Large intestine (tissue), 3 donors: ENCODE measurements at regions not wholly inside any gene's neighbourhood (a gene's known extent, or its start where the extent isn't known, plus 50 kb on each side); places are given as distances from the start of the nearest gene placed in this dataset.

ENCODE experiments used
- DNase-seq, 2 donors: peaks; one replicate each; pipeline versions ENCODE4 v3.0.0 to v3.0.0-alpha.2; 2013
- H3K27ac ChIP-seq: one replicate; pipeline ENCODE4 v1.5.1; 2013; ENCODE audit warnings: low read length
- H3K27me3 ChIP-seq: 2 replicates; pipeline ENCODE4 v1.6.1; 2013; ENCODE audit warnings: low read length; ENCODE audit not compliant: control insufficient read depth, insufficient read depth
- H3K36me3 ChIP-seq: 2 replicates; pipeline ENCODE4 v1.6.1; 2013; ENCODE audit warnings: low read length; ENCODE audit not compliant: control insufficient read depth, insufficient read depth
- H3K4me1 ChIP-seq: one replicate; pipeline ENCODE4 v1.6.1; 2013; ENCODE audit warnings: low read length; ENCODE audit not compliant: control insufficient read depth, insufficient read depth
- H3K4me3 ChIP-seq: one replicate; pipeline ENCODE4 v1.5.1; 2013; ENCODE audit warnings: low read length
- H3K9me3 ChIP-seq: one replicate; pipeline ENCODE4 v1.6.1; 2013; ENCODE audit warnings: mild to moderate bottlenecking, low read depth, low read length, moderate library complexity; ENCODE audit not compliant: control insufficient read depth
- WGBS: methylation state at CpG from one replicate; pipeline ENCODE4 v1.1.5; 2013; ENCODE audit warnings: low lambda C conversion rate; ENCODE audit not compliant: insufficient coverage; 5-methylcytosine and 5-hydroxymethylcytosine counted together

- Histone ChIP-seq H3K36me3 (no peaks in the 10 kb centered on the region), H3K27me3 (no peaks in the 10 kb centered on the region), H3K4me1 (no peaks in the 10 kb centered on the region), H3K4me3 (no peak overlapping the region), H3K9me3 (no peaks in the 10 kb centered on the region), H3K27ac (no peak overlapping the region)
- 100% methylated on average over 1 of the region's 2 CpGs for WGBS
- no peak for DNase-seq
Observed at GRCh38 chr13:23003446-23003845, 177.3 kb upstream of the SGCG start.

- Histone ChIP-seq H3K27ac (no peak overlapping the region), H3K4me1 (no peaks in the 10 kb centered on the region), H3K9me3 (no peaks in the 10 kb centered on the region), H3K4me3 (no peak overlapping the region), H3K36me3 (no peaks in the 10 kb centered on the region), H3K27me3 (no peaks in the 10 kb centered on the region)
- no CpG with 5 or more reads among the region's 7 CpGs for WGBS
- no peak for DNase-seq
Observed at GRCh38 chr13:23007426-23007825, 173.4 kb upstream of the SGCG start.

GRCh38 chr13:23018143-23018542, 162.6 kb upstream of the SGCG start:
- H3K27ac ChIP-seq, result no peak overlapping the region
- no peak for DNase-seq
- H3K27me3 ChIP-seq, result no peaks in the 10 kb centered on the region
- H3K4me3 ChIP-seq, result no peak overlapping the region
- H3K4me1 ChIP-seq, result no peaks in the 10 kb centered on the region
- WGBS, result no CpG with 5 or more reads among the region's 3 CpGs
- no peaks in the 10 kb centered on the region for H3K9me3 ChIP-seq
- no peaks in the 10 kb centered on the region for H3K36me3 ChIP-seq

DNA sequence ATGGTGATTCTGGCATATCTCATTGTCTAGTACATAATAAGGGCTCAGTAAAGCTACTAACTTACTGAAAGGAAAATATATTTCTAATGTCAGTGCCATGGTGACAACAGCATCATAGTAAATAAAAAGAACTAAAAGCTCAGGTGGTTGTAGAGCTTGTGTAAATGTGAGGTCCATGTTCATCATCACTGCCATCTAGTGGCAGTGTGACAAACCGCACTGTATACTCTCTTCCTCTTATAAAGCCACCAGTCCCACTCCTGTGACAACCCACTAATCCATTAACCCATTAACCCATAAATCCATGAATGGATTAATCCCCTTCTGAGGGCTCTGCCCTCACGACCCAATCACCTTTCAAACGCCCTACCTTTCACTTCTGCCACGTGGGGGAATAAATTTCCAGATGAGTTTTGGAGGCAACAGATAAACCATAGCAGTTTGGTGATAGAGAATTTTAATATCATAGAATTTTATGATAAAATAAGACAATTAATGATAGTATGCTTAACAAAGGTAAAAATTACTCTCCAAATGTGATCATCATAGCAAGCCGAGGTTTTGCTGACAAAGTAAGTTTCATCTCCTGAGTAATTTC, 160.4 kb upstream of the SGCG start:
- no peak overlapping the region for H3K4me3 ChIP-seq
- no peaks in the 10 kb centered on the region for H3K36me3 ChIP-seq
- H3K9me3 ChIP-seq, result no peaks in the 10 kb centered on the region
- H3K27me3 ChIP-seq, result no peaks in the 10 kb centered on the region
- no CpG with 5 or more reads among the region's 5 CpGs for WGBS
- no peak overlapping the region for H3K27ac ChIP-seq
- H3K4me1 ChIP-seq, result no peaks in the 10 kb centered on the region
- DNase-seq, result peak; percentile 25 to 45

- WGBS, result no CpG with 5 or more reads among the region's 5 CpGs
- Histone ChIP-seq H3K36me3 (no peaks in the 10 kb centered on the region), H3K4me3 (no peak overlapping the region), H3K27ac (no peak overlapping the region), H3K27me3 (no peaks in the 10 kb centered on the region), H3K4me1 (no peaks in the 10 kb centered on the region), H3K9me3 (no peaks in the 10 kb centered on the region)
- DNase-seq, result no peak
Observed at GRCh38 chr13:23021906-23022305, 158.9 kb upstream of the SGCG start.

DNA sequence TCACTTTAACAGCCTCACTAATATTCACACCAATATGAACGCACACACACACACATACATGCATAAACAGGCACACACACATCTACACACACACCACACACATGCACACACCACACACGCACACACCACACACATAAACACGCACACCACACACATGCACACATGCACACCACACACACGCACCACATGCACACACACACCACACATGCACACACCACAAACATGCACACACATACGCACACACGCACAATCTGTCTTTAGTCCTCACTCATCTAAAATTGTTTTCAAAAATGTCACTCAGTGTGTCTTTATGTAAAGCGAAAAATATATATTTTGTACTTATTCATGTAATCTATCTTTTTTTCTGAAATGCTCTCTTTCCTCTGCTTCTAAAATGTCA, 158.1 kb upstream of the SGCG start:
- Histone ChIP-seq H3K27me3 (no peaks in the 10 kb centered on the region), H3K27ac (no peak overlapping the region), H3K4me1 (no peaks in the 10 kb centered on the region), H3K4me3 (no peak overlapping the region), H3K9me3 (no peaks in the 10 kb centered on the region), H3K36me3 (no peaks in the 10 kb centered on the region)
- no peak for DNase-seq
- WGBS, result 89% methylated on average over 1 of the region's 7 CpGs

DNA sequence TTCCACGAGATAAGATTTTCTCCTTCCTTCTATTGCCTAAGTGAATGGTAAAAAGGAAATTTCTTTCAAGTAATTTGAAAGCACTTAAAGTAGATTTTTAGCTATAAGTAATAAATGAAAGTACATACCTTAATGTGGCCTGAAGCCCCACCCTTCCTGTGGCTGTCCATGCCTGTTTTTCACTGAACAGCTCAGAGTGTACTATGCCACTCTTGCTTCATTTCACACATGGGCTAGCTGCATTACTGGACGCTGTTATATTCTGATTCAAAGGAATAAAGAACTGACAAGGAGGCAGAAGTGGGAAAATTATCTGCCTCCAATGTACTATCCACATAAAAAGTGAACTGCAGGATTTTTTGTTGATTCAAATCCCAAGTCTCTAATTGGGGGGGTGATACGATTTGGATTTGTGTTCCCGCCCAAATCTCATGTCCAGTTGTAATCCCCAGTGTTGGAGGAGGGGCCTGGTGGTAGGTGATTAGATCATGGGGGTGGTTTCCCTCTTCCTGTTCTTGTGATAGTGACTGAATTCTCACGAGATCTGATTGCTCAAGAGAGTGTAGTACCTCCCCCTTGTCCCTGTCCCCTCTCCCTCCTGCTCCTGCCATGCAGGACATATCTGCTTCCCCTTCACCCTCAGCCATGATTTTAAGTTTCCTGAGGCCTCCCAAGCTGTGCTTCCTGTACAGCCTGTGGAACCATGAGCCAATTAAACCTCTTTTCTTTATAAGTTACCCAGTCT, 154.7 kb upstream of the SGCG start:
- no peaks in the 10 kb centered on the region for H3K4me1 ChIP-seq
- no peaks in the 10 kb centered on the region for H3K9me3 ChIP-seq
- H3K27ac ChIP-seq, result no peak overlapping the region
- H3K36me3 ChIP-seq, result no peaks in the 10 kb centered on the region
- WGBS, result 25% methylated on average over 1 of the region's 5 CpGs
- H3K4me3 ChIP-seq, result no peak overlapping the region
- no peaks in the 10 kb centered on the region for H3K27me3 ChIP-seq
- peak in 1 of 2 donors; percentile 47 for DNase-seq

- no peaks in the 10 kb centered on the region for H3K4me1 ChIP-seq
- WGBS, result 91% methylated on average over 1 of the region's 3 CpGs
- H3K9me3 ChIP-seq, result no peaks in the 10 kb centered on the region
- no peaks in the 10 kb centered on the region for H3K36me3 ChIP-seq
- H3K27me3 ChIP-seq, result no peaks in the 10 kb centered on the region
- no peak overlapping the region for H3K27ac ChIP-seq
- H3K4me3 ChIP-seq, result no peak overlapping the region
- DNase-seq, result no peak
Observed at GRCh38 chr13:23039266-23039935, 141.4 kb upstream of the SGCG start.

DNA sequence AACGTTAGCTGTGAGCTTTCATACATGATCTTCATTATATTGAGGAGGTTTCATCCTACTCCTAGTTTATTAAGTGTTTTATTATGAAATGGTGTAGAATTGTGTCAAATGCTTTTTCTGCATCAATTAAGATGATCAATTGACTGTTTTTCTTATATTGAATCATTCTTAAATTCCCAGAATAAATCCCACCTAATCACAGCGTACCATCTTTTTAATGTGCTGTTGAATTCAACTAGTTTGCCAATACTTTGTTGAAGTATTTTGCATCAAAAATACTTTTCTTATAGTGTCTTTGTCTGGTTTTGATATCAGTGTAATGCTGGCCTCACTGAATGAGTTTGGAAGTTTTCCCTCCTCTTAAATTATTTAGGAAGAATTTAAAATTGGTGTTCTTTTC, 138.6 kb upstream of the SGCG start:
- H3K27me3 ChIP-seq, result no peaks in the 10 kb centered on the region
- DNase-seq, result no peak
- 100% methylated on average over 1 of the region's 2 CpGs for WGBS
- no peaks in the 10 kb centered on the region for H3K36me3 ChIP-seq
- no peak overlapping the region for H3K27ac ChIP-seq
- H3K4me1 ChIP-seq, result no peaks in the 10 kb centered on the region
- no peak overlapping the region for H3K4me3 ChIP-seq
- no peaks in the 10 kb centered on the region for H3K9me3 ChIP-seq

- Histone ChIP-seq H3K4me3 (no peak overlapping the region), H3K36me3 (no peaks in the 10 kb centered on the region), H3K4me1 (no peaks in the 10 kb centered on the region), H3K27me3 (no peaks in the 10 kb centered on the region), H3K27ac (no peak overlapping the region), H3K9me3 (no peaks in the 10 kb centered on the region)
- WGBS, result no CpG with 5 or more reads among the region's 1 CpG
- no peak for DNase-seq
Observed at GRCh38 chr13:23044906-23045305, 135.9 kb upstream of the SGCG start.
